Neuronal stem cell (in vitro differentiated cells): ENCODE measurements at regions not wholly inside any gene's neighbourhood (a gene's known extent, or its start where the extent isn't known, plus 50 kb on each side); places are given as distances from the start of the nearest gene placed in this dataset.

ENCODE experiments used
- DNase-seq: peaks from one replicate; pipeline ENCODE4 v3.0.0-alpha.2; 2013; ENCODE audit warnings: low spot score
- H2AFZ ChIP-seq: one replicate; pipeline ENCODE4 v1.6.1; 2013; ENCODE audit warnings: mild to moderate bottlenecking, low read length, inconsistent platforms
- H2AK5ac ChIP-seq: 2 replicates; pipeline ENCODE4 v1.6.1; 2013; ENCODE audit warnings: low read depth, mild to moderate bottlenecking, inconsistent platforms, low read length, moderate library complexity, mixed read lengths
- H2BK120ac ChIP-seq: 2 replicates; pipeline ENCODE4 v1.6.1; 2013; ENCODE audit warnings: low read depth, mild to moderate bottlenecking, inconsistent platforms, low read length, moderate library complexity, mixed read lengths
- H2BK12ac ChIP-seq: one replicate; pipeline ENCODE4 v1.6.1; 2013; ENCODE audit warnings: low read length, inconsistent platforms
- H2BK15ac ChIP-seq: 2 replicates; pipeline ENCODE4 v1.6.1; 2013; ENCODE audit warnings: mild to moderate bottlenecking, low read length, inconsistent platforms, mixed read lengths
- H2BK5ac ChIP-seq: one replicate; pipeline ENCODE4 v1.6.1; 2013; ENCODE audit warnings: inconsistent platforms, mild to moderate bottlenecking, low read length, moderate library complexity
- H3K14ac ChIP-seq: one replicate; pipeline ENCODE4 v1.6.1; 2013; ENCODE audit warnings: low read length, inconsistent platforms
- H3K18ac ChIP-seq: 2 replicates; pipeline ENCODE4 v1.6.1; 2013; ENCODE audit warnings: low read length, inconsistent platforms
- H3K23ac ChIP-seq: 2 replicates; pipeline ENCODE4 v1.6.1; 2013; ENCODE audit warnings: low read depth, mild to moderate bottlenecking, mixed read lengths, low read length, inconsistent platforms; ENCODE audit not compliant: poor library complexity
- H3K27ac ChIP-seq: replicated peaks from 3 replicates; pipeline ENCODE4 v1.5.1; 2013; ENCODE audit warnings: low read length, inconsistent platforms
- H3K27me3 ChIP-seq, 3 experiments: 2 replicates each; pipeline ENCODE4 v1.6.1; 2013; ENCODE audit warnings: low read length in 3 of 3, mild to moderate bottlenecking in 2 of 3, inconsistent platforms in 1 of 3, low read depth in 1 of 3, mixed read lengths in 1 of 3, moderate library complexity in 1 of 3; ENCODE audit not compliant: control insufficient read depth in 3 of 3, insufficient read depth in 3 of 3
- H3K36me3 ChIP-seq, 2 donors: replicated peaks in 1 of 2; 2 replicates each; pipeline ENCODE4 v1.6.1; 2013; ENCODE audit warnings: low read length in 2 of 2; ENCODE audit not compliant: control insufficient read depth in 2 of 2, insufficient read depth in 2 of 2
- H3K4ac ChIP-seq: 2 replicates; pipeline ENCODE4 v1.6.1; 2013; ENCODE audit warnings: inconsistent platforms, mild to moderate bottlenecking, low read length, moderate library complexity
- H3K4me1 ChIP-seq, 2 donors: 1 replicate in 1 of 2; 2 replicates in 1 of 2; pipeline ENCODE4 v1.6.1; 2013; ENCODE audit warnings: low read length in 2 of 2, low read depth in 1 of 2; ENCODE audit not compliant: control insufficient read depth in 2 of 2, insufficient read depth in 1 of 2
- H3K4me2 ChIP-seq: one replicate; pipeline ENCODE4 v1.6.1; 2013; ENCODE audit warnings: mild to moderate bottlenecking, low read length, inconsistent platforms; ENCODE audit not compliant: insufficient read depth, poor library complexity, severe bottlenecking
- H3K4me3 ChIP-seq, 2 donors: 2 replicates each; pipeline ENCODE4 v1.5.1; 2013; ENCODE audit warnings: low read length in 2 of 2, mild to moderate bottlenecking in 2 of 2, inconsistent platforms in 1 of 2, moderate library complexity in 1 of 2
- H3K79me1 ChIP-seq: one replicate; pipeline ENCODE4 v1.6.1; 2013; ENCODE audit warnings: low read depth, mild to moderate bottlenecking, inconsistent platforms, low read length, moderate library complexity
- H3K9ac ChIP-seq: one replicate; pipeline ENCODE4 v1.6.1; 2013; ENCODE audit warnings: mild to moderate bottlenecking, low read depth, low read length, inconsistent platforms; ENCODE audit not compliant: poor library complexity
- H3K9me3 ChIP-seq, 2 donors: replicated peaks in 1 of 2; 2 replicates each; pipeline versions ENCODE3 to v1.6.1; 2013; ENCODE audit warnings: low read length in 2 of 2, mild to moderate bottlenecking in 2 of 2, inconsistent platforms in 1 of 2, low read depth in 1 of 2, mixed read lengths in 1 of 2, moderate library complexity in 1 of 2; ENCODE audit not compliant: control insufficient read depth in 2 of 2, insufficient read depth in 1 of 2
- H4K8ac ChIP-seq: one replicate; pipeline ENCODE4 v1.6.1; 2013; ENCODE audit warnings: low read depth, mild to moderate bottlenecking, inconsistent platforms, low read length, moderate library complexity
- H4K91ac ChIP-seq: one replicate; pipeline ENCODE4 v1.6.1; 2013; ENCODE audit warnings: low read length, low read depth, mild to moderate bottlenecking, inconsistent platforms; ENCODE audit not compliant: poor library complexity
- WGBS, 2 donors: extraction: QIAGEN DNeasy Blood & Tissue Kit; methylation state at CpG; one replicate each; pipeline ENCODE4 v1.1.7; 2013; ENCODE audit warnings: missing lambda C conversion rate in 2 of 2, mixed read lengths in 1 of 2; ENCODE audit not compliant: insufficient read length in 2 of 2, insufficient replicate concordance in 1 of 2; ENCODE audit errors: extremely low coverage in 2 of 2; 5-methylcytosine and 5-hydroxymethylcytosine counted together

DNA sequence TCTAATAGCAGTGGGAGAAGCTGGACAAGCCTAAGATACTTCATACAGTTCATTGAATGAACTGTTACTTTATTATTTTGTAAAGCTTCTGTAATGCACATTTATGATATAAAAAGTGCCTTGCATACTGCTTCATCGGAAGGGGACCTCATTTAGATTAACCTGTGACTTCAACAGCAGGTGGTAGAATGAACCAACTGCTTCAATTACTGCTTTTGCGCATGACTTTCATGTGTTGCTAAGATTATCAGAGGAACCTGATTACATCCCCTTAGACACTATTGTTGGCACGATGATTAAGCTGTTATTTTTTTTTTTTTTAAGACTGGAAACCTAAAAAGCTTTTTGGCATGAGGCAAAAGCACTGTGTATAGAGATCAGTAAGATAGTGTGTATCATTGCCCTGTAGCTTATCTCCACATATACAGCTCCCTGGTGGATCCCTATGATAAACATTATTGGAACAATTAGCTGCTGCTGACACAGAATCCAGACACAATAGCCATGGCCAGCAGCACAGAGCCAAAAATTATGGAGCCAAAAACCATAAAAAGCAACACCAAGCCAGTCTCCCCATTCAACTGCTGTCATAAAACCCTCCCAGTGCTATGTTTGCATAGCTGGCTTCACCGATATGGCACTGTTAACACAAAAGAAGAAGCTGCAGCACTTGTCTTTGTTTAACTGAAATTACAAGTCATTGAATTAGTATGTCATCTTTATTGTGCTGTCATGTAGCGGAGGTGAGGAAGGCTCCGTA, 731.6 kb upstream of the MMS22L start:
- H3K27me3 ChIP-seq = no peaks in the 10 kb centered on the region
- no peak overlapping the region for H2BK15ac ChIP-seq
- no peak overlapping the region for H3K18ac ChIP-seq
- no peaks in the 10 kb centered on the region for H3K36me3 ChIP-seq
- H3K79me1 ChIP-seq = no peaks in the 10 kb centered on the region
- H2AFZ ChIP-seq = peak overlapping the region; percentile 65
- H4K8ac ChIP-seq = no peak overlapping the region
- no peak overlapping the region for H2BK5ac ChIP-seq
- DNase-seq = no peak
- H3K4me3 ChIP-seq = no peak overlapping the region
- no peaks in the 10 kb centered on the region for H3K9me3 ChIP-seq
- no peak overlapping the region for H2AK5ac ChIP-seq
- no peak overlapping the region for H2BK12ac ChIP-seq
- no peak overlapping the region for H3K4me2 ChIP-seq
- no peak overlapping the region for H3K27ac ChIP-seq
- H3K9ac ChIP-seq = no peak overlapping the region
- no peak overlapping the region for H3K4ac ChIP-seq
- H3K23ac ChIP-seq = no peak overlapping the region
- H3K4me1 ChIP-seq = peaks cover 5 to 15% of the 10 kb centered on the region in 2 donors
- H3K14ac ChIP-seq = no peak overlapping the region
- no peak overlapping the region for H2BK120ac ChIP-seq
- H4K91ac ChIP-seq = no peak overlapping the region
- WGBS, 2 donors = no CpG with 5 or more reads among the region's 6 CpGs

DNA sequence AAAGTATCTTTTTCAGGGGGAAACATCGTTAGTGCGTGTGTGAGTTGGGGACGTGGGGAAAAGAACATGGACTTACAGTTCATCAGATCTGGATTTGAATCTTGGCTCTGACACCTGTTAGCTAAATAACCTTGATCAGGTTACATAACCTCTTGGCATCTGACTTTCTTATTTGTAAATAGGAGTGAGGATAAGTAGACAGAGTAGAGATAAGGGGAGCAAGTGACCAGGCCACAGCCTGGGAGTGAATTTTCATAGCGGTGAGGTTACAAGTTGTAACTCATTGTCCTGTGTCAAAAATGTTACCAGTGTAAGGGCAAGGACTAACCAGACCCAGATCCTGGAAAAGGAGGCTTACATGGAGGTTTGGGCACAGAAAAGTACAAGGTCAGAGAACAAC, 733.5 kb upstream of the MMS22L start:
- H3K9ac ChIP-seq = no peak overlapping the region
- H4K8ac ChIP-seq = no peak overlapping the region
- no peak overlapping the region for H2AK5ac ChIP-seq
- H4K91ac ChIP-seq = no peak overlapping the region
- no peak overlapping the region for H3K23ac ChIP-seq
- H2BK15ac ChIP-seq = no peak overlapping the region
- no peaks in the 10 kb centered on the region for H3K9me3 ChIP-seq
- no peak overlapping the region for H3K4me2 ChIP-seq
- H3K36me3 ChIP-seq = no peaks in the 10 kb centered on the region
- H3K4me3 ChIP-seq = no peak overlapping the region
- H3K14ac ChIP-seq = no peak overlapping the region
- H3K79me1 ChIP-seq = no peaks in the 10 kb centered on the region
- no peak for DNase-seq
- no peak overlapping the region for H2BK5ac ChIP-seq
- H3K27ac ChIP-seq = no peak overlapping the region
- WGBS, 2 donors = no CpG with 5 or more reads among the region's 4 CpGs
- H3K4ac ChIP-seq = no peak overlapping the region
- no peak overlapping the region for H2BK120ac ChIP-seq
- H2AFZ ChIP-seq = peak overlapping the region; percentile 36
- H3K18ac ChIP-seq = no peak overlapping the region
- H3K27me3 ChIP-seq = no peaks in the 10 kb centered on the region
- H2BK12ac ChIP-seq = no peak overlapping the region
- peaks cover 5 to 15% of the 10 kb centered on the region in 2 donors for H3K4me1 ChIP-seq

DNA sequence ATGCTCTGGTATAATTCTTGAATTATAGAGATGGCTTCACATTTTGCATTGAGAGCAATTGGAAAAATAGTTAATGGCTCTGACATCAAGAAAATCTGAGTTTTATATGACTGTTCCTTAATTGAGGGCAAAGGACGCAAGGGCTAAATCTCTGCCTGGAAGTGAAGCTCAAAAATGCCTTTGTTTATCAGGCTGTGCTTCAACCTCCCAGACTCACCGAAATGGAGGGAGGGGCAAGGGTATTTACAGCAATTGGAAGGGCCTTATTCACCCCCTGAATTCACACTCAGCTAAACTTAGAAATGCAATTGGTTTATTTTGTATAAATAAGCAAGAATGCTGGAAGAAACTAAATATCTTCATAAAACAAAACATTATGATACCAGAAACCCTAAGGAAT, 737.2 kb upstream of the MMS22L start:
- no peak overlapping the region for H2BK5ac ChIP-seq
- no peak overlapping the region for H2BK12ac ChIP-seq
- H3K27ac ChIP-seq = no peak overlapping the region
- no peak overlapping the region for H3K14ac ChIP-seq
- H3K4ac ChIP-seq = no peak overlapping the region
- H3K9me3 ChIP-seq = no peaks in the 10 kb centered on the region
- H3K18ac ChIP-seq = no peak overlapping the region
- no peak overlapping the region for H3K23ac ChIP-seq
- no CpG with 5 or more reads among the region's 2 CpGs for WGBS, 2 donors
- H2AFZ ChIP-seq = no peak overlapping the region
- H2BK120ac ChIP-seq = no peak overlapping the region
- no peaks in the 10 kb centered on the region for H3K27me3 ChIP-seq
- no peaks in the 10 kb centered on the region for H3K36me3 ChIP-seq
- no peaks in the 10 kb centered on the region for H3K79me1 ChIP-seq
- no peak overlapping the region for H4K91ac ChIP-seq
- peaks cover 2 to 3% of the 10 kb centered on the region in 2 donors for H3K4me1 ChIP-seq
- no peak for DNase-seq
- H2BK15ac ChIP-seq = no peak overlapping the region
- H3K4me2 ChIP-seq = no peak overlapping the region
- no peak overlapping the region for H2AK5ac ChIP-seq
- no peak overlapping the region for H3K9ac ChIP-seq
- no peak overlapping the region for H3K4me3 ChIP-seq
- H4K8ac ChIP-seq = no peak overlapping the region

DNA sequence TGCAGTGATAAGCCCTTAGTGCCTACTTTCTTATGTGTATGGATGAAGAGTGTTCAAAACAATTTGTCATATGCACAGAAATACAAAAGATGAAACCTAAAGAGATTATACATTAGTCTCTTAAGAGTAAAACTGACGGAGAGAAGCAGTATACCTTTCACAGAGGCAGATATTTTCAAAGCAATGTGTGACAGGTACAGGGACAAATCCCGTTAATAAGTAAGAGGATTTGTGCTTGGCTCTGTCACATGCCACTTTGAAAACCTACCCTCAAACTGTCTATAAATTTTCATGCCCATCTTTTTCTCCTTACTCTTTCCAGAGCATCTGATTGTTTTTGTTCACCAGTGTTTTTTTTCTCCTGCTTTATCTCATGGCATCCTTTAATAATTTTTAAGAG, 741.3 kb upstream of the MMS22L start:
- H2AFZ ChIP-seq = no peak overlapping the region
- H3K4me2 ChIP-seq = no peak overlapping the region
- H3K9ac ChIP-seq = no peak overlapping the region
- no peak overlapping the region for H2BK5ac ChIP-seq
- no peaks in the 10 kb centered on the region for H3K79me1 ChIP-seq
- H3K27me3 ChIP-seq = no peaks in the 10 kb centered on the region
- no peaks in the 10 kb centered on the region for H3K36me3 ChIP-seq
- H2BK15ac ChIP-seq = no peak overlapping the region
- H3K27ac ChIP-seq = no peak overlapping the region
- no CpG with 5 or more reads among the region's 2 CpGs for WGBS, 2 donors
- no peak overlapping the region for H3K18ac ChIP-seq
- H3K23ac ChIP-seq = no peak overlapping the region
- no peak overlapping the region for H3K4me3 ChIP-seq
- H3K14ac ChIP-seq = no peak overlapping the region
- no peak overlapping the region for H2BK12ac ChIP-seq
- H4K91ac ChIP-seq = no peak overlapping the region
- no peak for DNase-seq
- no peak overlapping the region for H3K4ac ChIP-seq
- H2AK5ac ChIP-seq = no peak overlapping the region
- H3K4me1 ChIP-seq = no peaks in the 10 kb centered on the region
- no peak overlapping the region for H2BK120ac ChIP-seq
- H4K8ac ChIP-seq = no peak overlapping the region
- H3K9me3 ChIP-seq = no peaks in the 10 kb centered on the region
